AG08395 (cell line): ENCODE measurements at regions not wholly inside any gene's neighbourhood (a gene's known extent, or its start where the extent isn't known, plus 50 kb on each side); places are given as distances from the start of the nearest gene placed in this dataset.
A peak's percentile ranks its signal among the peaks of the same experiment; 100 is the strongest.
"Not testable (repeated sequence)": the region's sequence is repeated elsewhere in the genome, so short reads cannot be mapped to it uniquely, and the experiment has no call there.

Experiments used
- DNase-seq: peaks from one replicate; pipeline ENCODE4 v3.0.0; 2012; ENCODE audit warnings: mixed read lengths, low spot score

- no peak for DNase-seq
Observed at GRCh38 chr1:244106837-244107493, 55.9 kb downstream of the ZBTB18 start.

GRCh38 chr1:244111027-244111426 is 59.9 kb downstream of the ZBTB18 start:
- DNase-seq, result no peak

- DNase-seq, result no peak
Observed at GRCh38 chr1:244112041-244112440, 61.0 kb downstream of the ZBTB18 start.

GRCh38 chr1:244112636-244113035 is 61.6 kb downstream of the ZBTB18 start:
- peak; percentile 55 for DNase-seq

- DNase-seq, result peak; percentile 35
Observed at GRCh38 chr1:244113532-244114320, 62.6 kb downstream of the ZBTB18 start.

- no peak for DNase-seq
Observed at GRCh38 chr1:244114892-244115291, 63.8 kb downstream of the ZBTB18 start.

GRCh38 chr1:244116946-244117345 is 65.9 kb downstream of the ZBTB18 start:
- no peak for DNase-seq

- no peak for DNase-seq
Observed at GRCh38 chr1:244118109-244118761, 67.2 kb downstream of the ZBTB18 start.

GRCh38 chr1:244128591-244129383 is 77.7 kb downstream of the ZBTB18 start:
- no peak for DNase-seq

- DNase-seq, result no peak
Observed at GRCh38 chr1:244137276-244137675, 86.2 kb downstream of the ZBTB18 start.

GRCh38 chr1:244137725-244138124 is 86.6 kb downstream of the ZBTB18 start:
- peak; percentile 25 for DNase-seq

GRCh38 chr1:244138399-244138798 is 87.3 kb downstream of the ZBTB18 start:
- DNase-seq, result no peak

- no peak for DNase-seq
Observed at GRCh38 chr1:244139655-244140054, 88.6 kb downstream of the ZBTB18 start.

GRCh38 chr1:244140420-244140819 is 89.3 kb downstream of the ZBTB18 start:
- no peak for DNase-seq

GRCh38 chr1:244144053-244144452 is 93.0 kb downstream of the ZBTB18 start:
- DNase-seq, result no peak

- DNase-seq, result peak; percentile 29
Observed at GRCh38 chr1:244150071-244150470, 99.0 kb downstream of the ZBTB18 start.

GRCh38 chr1:244150665-244151064 is 99.6 kb downstream of the ZBTB18 start:
- DNase-seq, result no peak

GRCh38 chr1:244151537-244151936 is 100.5 kb downstream of the ZBTB18 start:
- DNase-seq, result no peak

GRCh38 chr1:244154508-244154871 is 103.4 kb downstream of the ZBTB18 start:
- DNase-seq, result no peak

GRCh38 chr1:244154872-244155531 is 103.9 kb downstream of the ZBTB18 start:
- no peak for DNase-seq

- DNase-seq, result no peak
Observed at GRCh38 chr1:244155661-244156060, 104.6 kb downstream of the ZBTB18 start.

GRCh38 chr1:244156617-244157016 is 105.5 kb downstream of the ZBTB18 start:
- DNase-seq, result not testable (repeated sequence)
